SK-N-DZ (cell line): ENCODE measurements at regions not wholly inside any gene's neighbourhood (a gene's known extent, or its start where the extent isn't known, plus 50 kb on each side); places are given as distances from the start of the nearest gene placed in this dataset.

Source experiments
- DNase-seq: peaks from one replicate; pipeline ENCODE4 v3.0.0-alpha.2; 2015; ENCODE audit warnings: low spot score

DNA sequence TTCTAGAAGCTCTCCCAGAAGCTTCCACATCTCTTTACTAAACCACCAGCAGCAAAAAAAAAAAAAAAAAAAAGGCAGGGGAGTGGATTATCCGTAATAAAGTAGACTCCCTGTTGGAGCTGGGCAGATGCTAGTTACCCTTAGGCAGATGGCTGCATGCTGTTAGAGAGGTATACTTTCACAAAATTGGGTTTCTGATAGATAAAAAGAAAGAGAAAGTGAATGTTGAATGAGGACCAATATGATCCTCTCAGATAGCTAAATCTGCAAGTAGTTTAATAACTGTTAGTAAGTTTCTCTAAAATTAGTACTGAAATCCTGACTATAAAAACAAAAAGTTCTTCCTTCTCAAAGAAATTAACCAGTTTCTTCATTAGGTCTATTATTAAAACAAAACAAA lies 195.4 kb downstream of the ANAPC10 start:
- no peak for DNase-seq

DNA sequence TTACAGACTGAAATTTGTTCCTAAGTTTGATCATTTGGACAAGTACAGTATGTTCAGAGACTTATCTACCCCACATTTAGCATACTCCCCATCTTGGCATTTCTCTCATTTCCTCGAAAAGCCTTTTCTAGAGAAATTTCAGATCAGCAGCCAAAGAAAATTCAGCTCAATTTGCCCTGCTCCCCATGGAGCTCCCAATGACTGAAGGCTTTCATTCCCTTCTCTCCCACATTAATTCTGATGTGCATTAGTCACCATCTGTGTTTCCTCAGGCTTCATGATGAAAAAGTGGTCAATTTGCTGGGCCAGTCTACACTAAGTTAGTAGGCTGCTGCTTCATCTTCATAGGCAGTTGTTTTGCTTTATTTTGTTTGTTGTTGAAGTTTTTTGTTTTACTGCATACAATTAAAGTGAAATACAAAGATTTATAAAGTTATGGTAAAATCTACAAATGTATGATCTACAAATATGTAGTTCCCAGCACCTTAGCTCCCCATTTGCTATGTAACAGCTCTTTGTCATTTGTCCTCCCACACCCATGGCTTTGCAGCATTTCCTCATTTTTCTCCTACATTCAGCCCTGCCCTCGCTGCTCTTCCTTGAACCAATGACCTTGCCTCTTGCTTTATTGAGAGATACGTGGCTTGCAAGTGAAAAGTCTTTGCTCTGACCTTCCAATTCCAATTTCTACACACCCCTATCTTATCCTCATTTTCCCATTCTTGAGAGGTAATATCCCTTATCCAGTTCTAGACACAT lies 193.9 kb downstream of the ANAPC10 start:
- DNase-seq = no peak

DNA sequence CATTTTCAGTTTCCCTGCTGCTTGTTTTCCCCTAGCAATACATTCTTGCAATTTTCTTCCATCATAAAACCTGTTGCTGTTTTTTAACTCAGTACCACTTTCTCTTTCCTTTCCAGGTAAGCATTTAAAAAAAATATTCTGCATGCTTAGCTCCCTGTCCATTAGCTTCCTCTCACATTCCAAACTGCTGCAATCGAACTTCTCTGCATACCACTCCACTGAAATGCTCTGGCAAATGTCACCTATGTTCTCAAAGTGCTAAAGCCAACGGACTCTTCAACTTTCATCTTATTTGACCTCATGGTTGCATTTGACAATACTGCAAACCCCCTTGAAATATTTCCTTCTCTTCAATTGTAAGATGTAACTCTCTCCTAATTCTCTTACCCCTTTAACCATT lies 192.7 kb downstream of the ANAPC10 start:
- DNase-seq = no peak

DNA sequence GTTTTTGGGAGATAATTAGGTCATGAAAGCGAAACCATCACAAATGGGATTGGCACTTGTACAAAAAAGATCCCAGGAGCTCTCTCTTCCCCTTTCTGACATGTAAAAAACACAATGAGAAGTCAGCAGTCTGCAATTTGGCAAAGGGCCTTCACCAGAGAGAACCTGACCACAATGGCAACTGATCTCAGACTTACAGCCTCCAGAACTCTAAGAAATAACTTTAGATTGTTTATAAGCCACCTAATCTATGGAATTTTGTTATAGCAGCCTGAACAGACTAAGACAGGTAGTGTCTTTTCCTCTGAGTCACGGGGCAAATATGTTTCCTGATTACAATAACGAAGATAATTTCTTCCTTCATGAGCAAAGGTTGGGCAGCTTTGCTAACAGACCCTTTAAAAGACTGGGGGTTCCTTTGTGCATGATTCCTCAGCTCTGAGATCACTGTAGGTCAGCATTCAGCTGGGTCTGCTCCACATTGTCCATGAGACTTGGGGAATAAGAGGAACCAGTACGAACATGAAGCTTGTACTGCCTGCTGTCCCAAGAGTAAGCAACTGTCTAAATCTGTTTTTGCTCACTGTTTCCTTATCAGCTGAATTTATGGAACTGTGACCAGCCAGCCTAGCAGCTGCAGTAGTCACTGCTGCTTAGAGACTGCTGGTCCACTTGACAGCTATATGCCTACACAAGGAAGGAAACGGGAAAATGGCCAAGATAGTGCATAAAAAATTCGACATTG lies 191.6 kb downstream of the ANAPC10 start:
- peak; percentile 8 for DNase-seq

DNA sequence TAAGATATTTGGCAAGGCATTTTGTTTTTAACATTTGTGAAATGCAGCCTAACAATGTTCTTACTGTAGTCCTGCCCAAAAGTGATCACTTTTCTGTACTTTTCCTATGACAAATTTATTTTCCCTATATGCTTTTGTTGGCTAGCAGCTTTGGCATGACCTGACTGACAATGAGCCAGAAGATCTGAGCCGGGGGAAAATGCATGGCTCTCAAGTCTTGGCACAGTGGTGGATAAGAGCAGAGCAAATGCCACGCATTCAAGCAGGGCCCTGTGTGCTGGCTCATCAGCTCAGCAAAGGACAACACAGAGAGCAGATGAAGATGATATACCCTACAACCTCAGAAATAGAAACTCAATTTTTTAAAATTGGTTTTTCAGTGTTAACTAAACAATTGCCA lies 187.3 kb downstream of the ANAPC10 start:
- DNase-seq = no peak
